SKM-1 (cell line): ENCODE measurements at regions not wholly inside any gene's neighbourhood (a gene's known extent, or its start where the extent isn't known, plus 50 kb on each side); places are given as distances from the start of the nearest gene placed in this dataset.

Experiments
- DNase-seq: peaks from one replicate; lab custom pipeline; 2025; ENCODE audit not compliant: unreplicated experiment; lab: John Stamatoyannopoulos, UW

DNA sequence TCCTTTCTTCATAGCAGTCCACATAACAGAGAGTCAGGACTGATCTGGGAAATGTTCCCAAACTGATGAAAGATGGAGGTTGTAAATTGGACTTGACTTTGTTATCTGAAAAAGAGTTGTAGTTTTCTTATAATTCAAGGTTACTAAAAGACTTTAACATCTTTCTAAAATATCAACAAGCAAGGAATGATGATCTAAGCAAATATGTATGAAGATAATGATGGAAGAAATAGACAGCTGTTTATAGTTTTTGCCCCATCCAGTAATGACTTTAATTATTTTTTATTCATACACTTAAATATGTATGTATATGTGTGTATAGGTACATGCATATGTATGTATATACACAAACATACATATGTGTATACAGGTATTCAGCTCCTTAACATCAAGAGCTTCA, 411.1 kb upstream of the SPOCK3 start:
- DNase-seq: no peak

DNA sequence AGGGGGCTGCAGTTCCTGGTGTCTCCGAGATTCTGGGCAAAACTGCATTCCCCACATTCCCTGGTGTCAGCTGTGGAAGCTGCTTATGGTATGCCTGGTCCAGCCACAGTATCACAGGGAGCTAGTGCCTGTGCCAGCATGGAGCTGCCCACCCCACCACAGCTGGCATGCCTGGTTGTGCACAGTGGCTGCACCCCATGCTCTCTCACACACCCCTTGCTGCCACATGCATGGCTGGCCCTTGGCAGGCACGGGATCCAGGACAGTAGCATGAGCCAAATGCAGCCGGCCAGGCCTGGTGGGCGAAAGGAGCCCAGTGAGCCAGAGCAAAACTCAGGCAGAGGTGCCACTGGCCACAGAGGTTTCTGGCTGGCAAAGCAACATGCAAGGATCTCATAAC, 418.0 kb upstream of the SPOCK3 start:
- no peak for DNase-seq

DNA sequence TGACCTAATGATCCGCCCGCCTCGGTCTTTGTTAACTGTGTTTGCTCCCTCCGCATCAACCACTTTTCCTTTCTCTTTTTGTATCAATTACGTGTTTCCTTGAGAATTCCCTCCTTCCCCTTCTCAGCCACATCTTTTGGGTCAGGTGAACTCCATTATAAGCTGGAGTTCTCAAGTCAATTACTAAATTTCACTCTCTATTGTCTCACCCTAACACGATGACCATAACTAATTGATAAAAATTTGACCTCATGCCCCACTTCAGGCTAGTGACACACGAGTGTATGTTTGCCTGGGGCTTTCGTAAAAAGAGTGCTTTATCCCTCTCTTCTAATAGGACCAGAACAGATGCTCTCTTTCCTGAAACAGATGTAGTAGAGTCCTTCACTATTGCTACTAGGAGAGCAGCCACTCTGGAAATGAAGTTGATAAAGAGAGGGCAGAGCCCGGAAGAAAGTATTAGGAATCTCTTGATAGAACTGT, 403.6 kb upstream of the ANXA10 start:
- DNase-seq: no peak

DNA sequence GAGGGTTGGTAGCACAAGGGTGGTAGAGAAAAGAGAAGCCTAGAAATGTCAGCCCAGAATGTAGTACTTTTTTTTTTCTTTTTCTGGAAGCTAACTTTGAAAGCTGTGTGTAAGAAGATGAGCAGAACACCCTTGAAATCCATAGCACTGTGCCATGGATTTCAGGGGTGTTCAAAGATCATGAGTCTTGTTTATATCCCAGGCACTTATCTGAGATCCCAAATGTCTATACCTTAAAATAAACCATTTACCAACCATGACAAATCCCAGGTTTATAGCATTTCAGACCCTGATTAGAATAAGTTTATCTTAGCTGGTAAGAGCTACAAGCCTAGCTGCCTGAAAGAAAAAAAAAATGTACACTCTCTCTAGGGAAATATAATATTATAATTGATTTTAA, 389.9 kb upstream of the ANXA10 start:
- DNase-seq: no peak

DNA sequence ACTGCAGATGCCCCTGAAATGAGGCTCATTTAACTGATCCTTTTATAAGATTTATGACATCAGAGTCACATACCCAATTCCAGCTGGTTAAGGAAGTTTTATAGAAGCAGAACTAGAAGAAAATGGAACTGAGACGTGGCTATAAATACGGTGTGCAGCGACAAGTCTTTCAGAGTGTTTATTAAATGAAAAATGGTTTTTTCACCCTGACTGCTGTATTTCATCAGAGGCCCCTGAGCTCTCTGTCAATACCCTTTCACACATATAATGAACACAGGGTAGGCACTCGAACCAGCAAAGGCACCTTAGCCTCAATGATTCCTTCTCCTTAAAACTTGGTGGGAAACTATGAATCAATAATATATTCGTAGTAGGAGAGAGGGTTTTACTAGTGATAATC, 380.8 kb upstream of the ANXA10 start:
- DNase-seq: no peak

DNA sequence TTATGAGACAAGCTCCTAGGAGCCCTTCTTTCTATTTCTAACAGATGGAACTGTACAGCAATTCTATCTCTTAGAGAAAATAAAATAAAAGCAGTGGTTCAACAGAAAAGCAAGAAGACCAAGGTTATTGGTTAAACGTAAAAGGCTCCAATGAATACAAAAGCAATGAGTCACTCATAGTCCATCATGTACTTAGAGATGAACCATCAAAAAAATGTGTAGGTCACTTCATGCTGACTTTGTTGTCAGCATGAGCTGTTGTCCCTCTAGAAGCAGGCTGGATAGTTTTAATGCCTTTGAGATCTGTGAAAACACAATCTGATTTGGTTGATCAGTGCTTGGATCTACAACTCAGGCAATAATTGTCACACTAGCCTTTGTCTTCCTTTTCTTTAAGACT, 378.6 kb upstream of the ANXA10 start:
- no peak for DNase-seq

DNA sequence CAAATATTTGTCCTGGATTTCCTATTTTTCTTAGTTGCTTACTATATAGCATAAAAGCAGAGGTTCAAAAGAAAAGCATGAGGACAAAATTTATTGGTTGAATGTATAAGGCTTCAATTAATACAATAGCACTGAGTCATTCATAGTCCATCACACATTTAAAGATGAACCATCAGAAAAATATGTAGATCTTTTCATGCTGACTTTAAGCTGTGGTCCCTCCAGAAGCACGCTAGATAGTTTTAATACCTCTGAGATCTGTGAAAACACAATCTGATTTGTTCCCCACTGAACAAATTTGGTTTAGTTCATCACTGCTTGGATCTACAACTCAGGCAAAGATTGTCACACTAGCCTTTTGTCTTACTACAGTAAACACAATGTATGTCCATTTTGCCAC, 377.2 kb upstream of the ANXA10 start:
- no peak for DNase-seq

DNA sequence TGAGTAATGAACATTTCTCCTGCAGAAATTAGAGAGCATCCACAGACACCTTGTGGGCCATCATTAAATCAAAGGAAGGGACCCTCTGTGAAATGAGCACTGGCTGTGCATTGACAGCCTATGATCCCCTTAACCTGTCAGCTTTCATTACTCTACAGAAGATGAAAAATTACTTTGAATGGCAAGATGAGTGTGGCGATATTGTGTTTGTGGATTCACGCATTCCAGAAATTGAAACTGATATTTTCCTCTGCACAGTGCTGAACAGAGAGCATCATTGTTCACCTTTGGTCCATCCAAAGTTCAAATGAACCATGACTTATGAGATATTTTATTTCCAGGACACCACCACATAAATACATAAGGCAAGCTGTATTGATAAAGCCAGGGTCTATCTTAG, 374.8 kb upstream of the ANXA10 start:
- no peak for DNase-seq

DNA sequence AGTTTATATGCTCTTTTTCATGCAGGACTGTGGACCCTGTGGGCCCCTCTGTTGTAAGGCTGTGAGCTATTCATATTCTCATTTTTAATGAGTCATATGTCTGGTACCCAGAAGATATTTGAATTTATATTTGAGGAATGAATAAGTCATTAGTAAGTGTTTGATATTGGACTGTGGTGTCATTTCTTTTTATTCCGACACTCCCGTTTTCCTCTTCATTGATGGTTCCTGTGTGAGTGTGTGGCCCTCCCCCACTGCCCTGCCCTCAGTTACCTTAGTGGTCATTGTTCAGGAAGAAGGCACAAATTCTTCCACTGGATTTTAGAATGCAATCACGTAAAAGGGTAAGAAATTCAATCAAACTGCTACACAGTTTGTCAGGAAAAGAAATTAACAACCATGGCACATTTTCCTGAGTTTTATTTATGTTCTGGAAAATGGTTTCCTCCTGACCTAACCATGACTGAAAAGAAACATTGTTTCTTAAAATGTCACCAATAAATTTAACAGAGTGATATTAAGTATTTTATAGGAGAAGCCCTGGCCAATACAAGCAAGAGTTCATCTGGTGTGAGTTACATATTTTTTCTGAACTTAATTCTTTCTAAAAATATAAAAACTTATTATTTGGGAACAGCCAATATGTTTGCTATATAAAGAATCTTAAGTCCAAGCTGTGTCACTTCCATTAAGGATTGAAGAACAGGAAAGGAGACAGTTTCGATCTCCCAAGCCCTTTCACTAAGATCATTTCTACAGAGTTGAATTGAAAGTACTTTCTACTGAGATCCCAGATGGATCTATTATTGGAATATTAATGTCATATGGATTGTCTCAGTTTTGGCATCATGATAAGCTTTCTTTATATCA, 370.5 kb upstream of the ANXA10 start:
- no peak for DNase-seq

DNA sequence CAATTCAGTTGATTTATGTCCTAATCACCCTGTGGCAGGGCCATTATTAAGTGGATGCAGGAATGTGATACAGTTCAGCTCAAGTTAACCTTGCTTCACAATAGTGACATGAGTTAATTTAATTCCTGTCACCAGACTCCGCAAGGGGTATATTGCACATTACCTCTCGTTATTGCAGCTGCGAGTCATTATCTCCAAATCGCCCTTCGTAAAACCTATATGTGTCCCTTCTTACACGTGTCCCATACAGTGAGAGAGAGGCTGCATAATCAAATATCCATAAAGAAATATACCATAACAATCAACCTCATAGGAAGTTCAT, 369.9 kb upstream of the ANXA10 start:
- no peak for DNase-seq

DNA sequence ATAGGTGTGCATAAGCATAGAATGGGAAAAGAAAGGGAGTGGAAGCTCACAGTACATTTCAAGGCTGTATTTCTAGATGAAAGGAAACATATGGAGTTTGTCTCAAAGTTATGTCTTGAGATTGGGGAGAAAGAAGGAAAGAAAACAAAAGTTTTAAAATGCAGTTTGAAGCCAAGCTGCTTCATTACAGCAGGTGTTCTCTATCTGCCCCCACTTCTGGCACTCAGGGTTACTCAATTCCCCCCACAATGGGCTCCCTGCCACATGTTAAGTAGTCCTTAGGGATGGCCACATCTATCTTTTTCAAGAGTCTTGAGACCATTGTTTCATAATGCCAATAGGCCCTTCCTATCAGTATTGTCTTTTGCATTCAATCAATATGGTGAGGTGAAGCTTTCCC, 367.4 kb upstream of the ANXA10 start:
- DNase-seq: no peak

DNA sequence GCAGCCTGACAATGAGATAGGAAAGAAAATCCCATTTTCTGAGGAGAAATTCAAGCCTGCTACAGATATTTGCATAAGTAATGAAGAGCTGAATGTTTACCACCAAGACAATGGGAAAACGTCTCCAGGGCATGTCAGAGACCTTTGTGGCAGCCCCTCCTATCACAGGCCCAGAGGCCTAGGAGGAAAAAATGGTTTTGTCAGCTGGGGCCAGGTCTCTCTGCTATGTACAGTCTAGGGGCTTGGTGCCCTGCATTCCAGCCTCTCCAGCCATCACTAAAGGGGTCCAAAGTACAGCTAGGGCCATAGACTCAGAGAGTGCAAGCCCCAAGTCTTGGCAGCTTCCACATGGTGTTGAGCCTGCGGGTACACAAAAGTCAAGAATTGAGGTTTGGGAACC, 361.6 kb upstream of the ANXA10 start:
- no peak for DNase-seq

DNA sequence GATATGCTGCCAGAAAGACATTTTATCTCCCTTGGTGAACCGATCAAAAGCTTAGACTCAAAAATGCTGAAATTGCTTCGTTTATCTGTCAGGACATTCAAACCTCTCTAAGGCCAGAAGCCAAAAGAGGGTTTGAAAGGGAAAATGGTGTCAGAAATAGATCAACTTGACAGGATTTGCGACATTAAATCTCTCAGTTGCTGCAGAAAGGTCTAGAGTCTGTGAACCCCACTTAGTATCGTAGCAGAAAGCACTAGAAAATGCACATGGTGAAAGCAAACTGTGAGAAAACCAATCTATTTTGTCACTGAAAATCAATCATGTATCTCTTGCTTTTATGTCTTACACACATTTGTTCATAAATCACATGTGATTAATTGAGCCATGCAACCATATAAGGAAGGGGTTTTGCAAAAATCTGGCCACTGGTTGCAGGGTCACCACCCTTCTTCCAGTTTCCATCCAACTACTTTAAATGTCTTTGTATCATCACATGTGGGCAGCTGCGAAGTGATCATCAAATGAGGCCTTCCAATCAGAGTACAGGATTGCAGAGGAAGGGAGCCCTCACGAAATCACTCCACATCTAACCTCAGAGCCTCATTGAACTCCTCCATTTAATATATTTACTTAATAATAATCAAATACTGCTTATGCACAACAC, 347.2 kb upstream of the ANXA10 start:
- DNase-seq: no peak

DNA sequence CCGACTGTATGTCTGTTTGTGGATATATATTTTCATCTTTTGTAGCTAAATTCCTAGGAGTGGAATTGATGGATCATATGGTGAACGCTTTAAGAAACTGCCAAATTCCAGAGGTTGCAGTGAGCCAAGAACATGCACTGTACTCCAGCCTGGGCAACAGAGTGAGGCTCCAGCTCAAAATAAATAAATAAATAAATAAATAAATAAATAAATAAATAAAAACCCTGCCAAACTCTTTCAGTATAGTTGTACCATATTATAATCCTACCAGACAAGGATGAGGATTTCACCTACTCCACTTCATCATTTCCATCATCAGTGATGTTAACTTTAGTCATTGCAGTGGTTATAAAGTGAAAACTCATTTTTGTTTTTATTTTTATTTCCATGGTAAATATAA, 325.1 kb upstream of the ANXA10 start:
- DNase-seq: no peak

DNA sequence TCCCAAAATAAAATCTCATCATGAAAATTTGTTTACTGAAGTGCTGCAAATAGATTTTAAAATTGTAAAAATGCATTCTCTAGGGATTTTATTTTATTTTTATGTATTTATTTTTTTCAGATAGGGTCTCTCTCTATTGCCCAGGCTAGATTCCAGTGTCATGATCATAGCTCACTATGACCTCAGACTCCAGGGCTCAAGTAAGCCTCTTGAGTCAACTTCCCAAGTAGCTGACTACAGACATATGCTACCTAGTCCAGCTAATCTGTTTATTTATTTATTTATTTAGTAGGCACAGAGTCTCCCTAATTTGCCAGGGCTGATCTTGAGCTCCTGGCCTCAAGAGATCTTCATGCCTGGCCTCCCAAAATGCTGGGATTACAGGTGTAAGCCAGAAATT, 317.7 kb upstream of the ANXA10 start:
- DNase-seq: no peak

DNA sequence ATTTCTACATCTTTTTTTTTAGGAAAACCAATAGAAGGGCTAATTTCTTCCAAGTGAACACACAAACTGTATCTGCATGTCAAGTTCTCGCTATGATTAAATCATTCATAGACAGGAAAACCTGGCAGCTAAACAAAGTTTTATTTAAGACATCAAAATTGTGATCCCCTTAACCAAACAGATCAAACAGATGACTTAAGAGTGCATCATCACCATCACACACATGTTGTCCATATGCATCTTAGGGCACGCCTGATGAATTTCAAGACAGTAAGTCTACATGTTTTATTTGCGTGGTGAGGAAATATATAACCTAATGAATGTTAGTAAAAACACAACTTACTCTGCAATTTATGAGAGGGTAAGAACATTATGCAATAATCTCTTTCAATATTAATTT, 317.0 kb upstream of the ANXA10 start:
- no peak for DNase-seq

DNA sequence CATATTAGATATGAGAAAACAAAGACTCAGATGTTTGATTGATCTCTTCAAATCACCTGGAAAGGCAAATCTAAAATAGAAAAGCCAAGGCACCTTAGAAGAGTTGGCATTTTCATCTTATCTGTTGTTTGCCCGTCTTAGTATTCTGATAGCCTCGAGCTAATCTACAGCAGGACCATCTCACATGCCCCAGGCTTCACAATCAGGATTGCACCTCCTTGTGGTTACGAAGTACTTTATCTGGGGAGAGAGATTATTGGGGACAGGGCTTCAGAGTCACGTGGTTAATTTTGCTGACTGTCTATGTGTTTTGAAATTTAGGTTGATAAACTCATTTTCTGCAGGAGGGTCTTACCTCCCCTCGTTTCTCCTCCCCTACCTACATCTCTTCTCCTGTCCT, 313.1 kb upstream of the ANXA10 start:
- no peak for DNase-seq

DNA sequence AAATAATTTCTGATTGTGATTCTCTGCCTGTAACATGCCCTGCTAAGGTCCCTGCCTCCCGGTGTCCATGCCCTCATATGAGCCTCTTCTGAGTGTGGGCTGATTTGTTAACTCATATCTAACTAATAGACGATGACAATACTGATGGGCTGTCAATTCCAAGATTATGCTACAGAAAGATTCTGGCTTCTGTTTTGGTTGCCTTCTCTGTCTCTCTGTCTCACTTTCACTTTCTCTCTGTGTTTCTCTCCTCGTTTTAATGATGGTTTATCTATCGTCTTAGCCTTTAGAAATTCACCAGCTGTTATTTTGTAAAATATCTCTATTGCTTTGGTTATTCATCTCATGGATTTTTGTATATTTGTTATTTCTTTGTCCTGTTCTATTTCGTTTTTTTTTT, 312.5 kb upstream of the ANXA10 start:
- DNase-seq: no peak

DNA sequence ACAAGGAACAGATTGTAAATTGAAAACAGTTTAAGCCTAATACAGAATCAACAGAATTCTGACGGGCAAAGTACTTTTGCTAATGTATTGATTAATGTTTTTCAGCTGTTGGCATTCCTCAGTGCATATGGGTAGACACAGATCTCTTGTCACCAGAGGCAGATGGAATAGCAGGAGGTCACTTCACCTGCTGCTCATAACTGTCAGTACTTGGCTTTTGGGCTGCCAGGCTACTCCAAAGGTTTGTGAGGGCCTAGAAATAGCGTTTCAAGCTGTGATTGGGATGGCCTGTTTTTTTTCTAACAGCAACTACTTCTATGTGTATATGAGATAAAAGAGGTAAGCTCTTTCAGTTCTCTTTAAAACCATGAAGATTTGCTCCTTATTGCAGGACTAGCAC, 307.5 kb upstream of the ANXA10 start:
- DNase-seq: no peak

DNA sequence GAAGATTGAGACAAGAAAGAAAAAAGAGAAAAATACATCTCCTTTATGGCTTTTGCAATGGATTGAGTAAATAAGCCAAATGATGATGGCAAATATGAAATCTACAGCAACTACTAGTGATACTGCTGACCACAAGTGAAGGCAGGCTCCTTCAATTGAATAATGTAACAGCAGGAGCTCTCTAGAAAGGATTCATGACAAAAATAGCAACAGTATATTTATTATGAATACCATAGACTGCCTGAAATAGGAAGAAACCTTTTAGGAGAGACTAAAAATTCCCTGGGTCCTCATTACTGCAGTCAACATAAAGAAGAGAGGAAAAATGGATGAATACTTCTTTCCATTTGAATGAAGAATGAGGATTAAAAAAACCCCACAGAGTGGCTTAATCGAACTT, 306.8 kb upstream of the ANXA10 start:
- no peak for DNase-seq

DNA sequence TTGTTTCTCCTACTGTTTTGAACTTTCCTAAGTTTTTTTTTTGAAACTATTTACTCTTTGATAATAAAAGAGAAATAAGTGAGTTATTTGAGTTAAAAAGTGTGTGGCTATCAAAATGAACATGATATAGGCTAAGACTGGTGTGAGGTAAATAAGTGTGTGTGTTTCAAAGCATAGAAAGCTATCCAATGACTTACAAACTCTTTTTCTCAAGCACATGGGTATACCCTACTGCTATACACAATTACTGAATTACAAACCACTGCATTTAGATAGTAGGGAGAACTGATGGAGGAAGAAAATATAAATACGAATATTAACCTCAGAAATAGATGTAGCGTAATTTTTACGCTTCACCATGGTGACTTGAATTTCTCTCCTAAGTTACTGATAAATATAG, 305.8 kb upstream of the ANXA10 start:
- DNase-seq: no peak

DNA sequence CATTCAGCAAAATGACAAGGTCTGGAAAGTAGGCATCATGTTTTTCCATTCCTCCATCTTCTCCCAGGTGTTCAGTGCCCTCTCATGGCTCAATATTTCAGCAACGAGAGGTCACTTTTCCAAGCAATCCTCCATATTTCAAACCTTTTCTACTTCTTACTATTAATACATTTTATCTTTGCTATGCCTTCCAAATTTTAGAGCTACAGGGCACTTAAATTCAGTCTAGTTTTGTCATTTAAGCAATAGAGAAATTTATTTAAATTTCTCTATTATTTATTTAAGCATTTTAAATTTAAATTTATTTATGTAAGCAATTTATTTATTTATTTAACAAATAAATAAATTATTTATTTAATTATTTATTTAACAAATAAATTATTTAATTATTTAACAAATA, 305.1 kb upstream of the ANXA10 start:
- no peak for DNase-seq
